ENCODE measurements at regions not wholly inside any gene's neighbourhood (a gene's known extent, or its start where the extent isn't known, plus 50 kb on each side); places are given as distances from the start of the nearest gene placed in this dataset.

- Histone ChIP-seq H3K4me3 (no peak overlapping the region), H3K27me3 (no peaks in the 10 kb centered on the region), H3K9me3 (no peaks in the 10 kb centered on the region), H3K9ac (ENCODE audit: low read depth in 2 of 2, low read length in 2 of 2) (no peak overlapping the region), H3K36me3 (no peaks in the 10 kb centered on the region), H3K27ac (no peak overlapping the region), H3K4me1 (no peaks in the 10 kb centered on the region)
- intact Hi-C loops (cut with DNase I) = no loop called here
- DNase-seq = no peak
- no peak for TF ChIP-seq CTCF (IDR thresholded peaks at IDR 0.05)
Measured at GRCh38 chr2:43057742-43058725, 168.4 kb downstream of the ZFP36L2 start.

GRCh38 chr2:43057026-43057741 is 169.2 kb downstream of the ZFP36L2 start:
- DNase-seq = no peak
- H3K4me1 ChIP-seq = no peaks in the 10 kb centered on the region

GRCh38 chr2:43055985-43056384 is 170.4 kb downstream of the ZFP36L2 start:
- H3K4me1 ChIP-seq = no peaks in the 10 kb centered on the region

More at GRCh38 chr2:43057026-43057741, 169.2 kb downstream of the ZFP36L2 start:
- Histone ChIP-seq H3K9me3 (no peaks in the 10 kb centered on the region), H3K27me3 (no peaks in the 10 kb centered on the region), H3K4me3 (no peak overlapping the region), H3K27ac (no peak overlapping the region), H3K9ac (ENCODE audit: low read depth in 2 of 2, low read length in 2 of 2) (no peak overlapping the region), H3K36me3 (no peaks in the 10 kb centered on the region)
- intact Hi-C loops (cut with DNase I) = no loop called here
- no peak for TF ChIP-seq CTCF (IDR thresholded peaks at IDR 0.05)

GRCh38 chr2:43055086-43055912 is 171.1 kb downstream of the ZFP36L2 start:
- Histone ChIP-seq H3K9me3 (no peaks in the 10 kb centered on the region), H3K4me3 (no peak overlapping the region), H3K27ac (no peak overlapping the region), H3K27me3 (no peaks in the 10 kb centered on the region), H3K9ac (ENCODE audit: low read depth in 2 of 2, low read length in 2 of 2) (no peak overlapping the region), H3K36me3 (no peaks in the 10 kb centered on the region), H3K4me1 (no peaks in the 10 kb centered on the region)
- DNase-seq = no peak
- no peak for TF ChIP-seq CTCF (IDR thresholded peaks at IDR 0.05)
- intact Hi-C loops (cut with DNase I) = no loop called here

More at GRCh38 chr2:43055985-43056384, 170.4 kb downstream of the ZFP36L2 start:
- TF ChIP-seq CTCF (IDR thresholded peaks at IDR 0.05) = no peak
- H3K9me3 ChIP-seq = no peaks in the 10 kb centered on the region
- intact Hi-C loops (cut with DNase I) = no loop called here
- H3K27ac ChIP-seq = no peak overlapping the region
- no peak for DNase-seq
- no peak overlapping the region for H3K9ac ChIP-seq (ENCODE audit: low read depth in 2 of 2, low read length in 2 of 2)
- H3K27me3 ChIP-seq = no peaks in the 10 kb centered on the region
- H3K4me3 ChIP-seq = no peak overlapping the region
- H3K36me3 ChIP-seq = no peaks in the 10 kb centered on the region

- no peaks in the 10 kb centered on the region for H3K4me1 ChIP-seq
- no peak overlapping the region for H3K9ac ChIP-seq (ENCODE audit: low read depth in 2 of 2, low read length in 2 of 2)
- intact Hi-C loops (cut with DNase I) = no loop called here
- H3K27me3 ChIP-seq = no peaks in the 10 kb centered on the region
- no peaks in the 10 kb centered on the region for H3K36me3 ChIP-seq
- DNase-seq = no peak
- H3K9me3 ChIP-seq = no peaks in the 10 kb centered on the region
- TF ChIP-seq CTCF (IDR thresholded peaks at IDR 0.05) = no peak
- H3K27ac ChIP-seq = no peak overlapping the region
- H3K4me3 ChIP-seq = no peak overlapping the region
Measured at GRCh38 chr2:43054367-43054766, 172.0 kb downstream of the ZFP36L2 start.
